ENCODE measurements at regions not wholly inside any gene's neighbourhood (a gene's known extent, or its start where the extent isn't known, plus 50 kb on each side); places are given as distances from the start of the nearest gene placed in this dataset.

GRCh38 chr20:50340541-50340940 lies 149.9 kb downstream of the CEBPB start:
- TF ChIP-seq CTCF (IDR thresholded peaks at IDR 0.05; ENCODE audit: low read length) (no peak), EZH2phosphoT487 (IDR thresholded peaks at IDR 0.05; ENCODE audit: low read length) (no peak)
